LHCN-M2 (cell line): ENCODE measurements at regions not wholly inside any gene's neighbourhood (a gene's known extent, or its start where the extent isn't known, plus 50 kb on each side); places are given as distances from the start of the nearest gene placed in this dataset.

Source experiments
- DNase-seq: peaks from one replicate; pipeline ENCODE4 v3.0.0-alpha.2; 2012; ENCODE audit warnings: low read depth

DNA sequence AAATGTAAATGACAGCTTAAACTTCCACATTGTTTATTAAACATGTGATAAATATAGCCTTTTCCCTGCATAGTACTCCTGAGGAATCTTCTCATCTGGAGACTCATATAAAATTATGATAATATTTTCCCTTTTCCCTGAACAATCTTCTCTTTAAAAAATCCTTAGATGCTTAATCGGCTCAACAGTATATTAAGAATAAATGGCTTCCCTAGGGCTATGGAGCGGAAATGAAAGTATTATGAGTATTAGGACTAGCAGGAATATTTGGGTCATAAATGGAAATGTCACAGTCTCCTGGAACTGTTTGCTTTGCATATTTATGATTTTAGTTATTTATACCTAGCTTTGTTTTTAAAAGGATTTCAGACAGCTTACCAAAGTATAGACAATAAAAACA, 200.7 kb upstream of the PDE5A start:
- no peak for DNase-seq

DNA sequence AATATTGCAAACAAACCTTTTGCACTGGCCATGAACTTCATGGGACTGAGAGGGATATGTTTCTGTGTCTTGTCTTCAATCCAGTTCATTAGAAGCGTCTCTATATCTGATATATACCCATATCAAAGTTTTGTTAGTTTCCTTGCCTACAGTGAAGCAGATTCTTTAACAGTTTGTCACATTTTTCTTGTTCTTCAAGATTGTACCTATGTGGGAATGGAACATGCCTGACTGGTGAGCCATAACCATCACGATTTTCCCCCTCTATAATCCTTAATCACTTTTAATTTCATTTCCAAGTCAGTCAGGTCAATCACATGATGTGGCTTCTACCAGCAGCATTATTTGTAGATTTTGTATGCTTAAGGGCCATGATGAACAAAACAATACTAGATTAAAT, 197.1 kb upstream of the PDE5A start:
- DNase-seq = no peak

DNA sequence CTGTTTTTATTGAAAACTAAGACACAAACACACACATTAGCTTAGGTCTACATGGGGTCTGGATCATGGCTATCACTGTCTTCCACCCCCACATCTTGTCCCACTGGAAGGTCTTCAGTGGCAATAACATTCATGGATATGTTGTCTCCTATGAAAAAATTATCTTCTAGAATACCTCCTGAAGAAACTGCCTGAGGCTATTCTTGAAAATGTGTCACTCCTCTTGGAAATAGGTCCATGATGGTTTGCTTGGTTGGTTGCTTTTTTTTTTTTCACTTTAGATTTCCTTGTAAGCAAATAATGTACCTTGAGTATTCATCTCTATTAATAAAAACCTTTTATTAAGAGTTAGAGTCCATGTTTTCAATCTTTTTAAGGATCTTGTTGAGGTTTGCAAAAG, 195.3 kb upstream of the PDE5A start:
- DNase-seq = no peak

GRCh38 chr4:119823045-119823444, 194.4 kb upstream of the PDE5A start:
- no peak for DNase-seq

DNA sequence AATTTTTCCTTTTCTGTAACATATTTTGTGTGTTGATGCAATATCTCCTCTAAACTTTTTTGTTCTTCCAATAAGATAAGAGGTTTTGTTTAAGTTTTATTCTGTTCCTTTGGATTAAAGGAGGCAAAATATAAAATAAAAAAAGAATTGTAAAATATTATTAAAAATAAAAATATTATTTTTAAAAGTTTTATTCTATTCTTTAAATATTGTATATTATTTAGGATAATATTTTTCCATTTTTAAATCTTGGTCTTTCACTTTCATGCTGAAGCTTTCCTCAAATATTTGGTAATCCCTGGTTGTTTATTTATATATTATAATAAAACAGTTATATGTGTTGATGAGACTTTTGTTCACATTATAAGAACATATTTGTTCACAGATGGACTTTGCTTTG, 187.9 kb upstream of the PDE5A start:
- DNase-seq = no peak

- DNase-seq = no peak
Measured at GRCh38 chr4:119810001-119810400, 181.4 kb upstream of the PDE5A start.

- DNase-seq = no peak
Measured at GRCh38 chr4:119804404-119804803, 175.8 kb upstream of the PDE5A start.

DNA sequence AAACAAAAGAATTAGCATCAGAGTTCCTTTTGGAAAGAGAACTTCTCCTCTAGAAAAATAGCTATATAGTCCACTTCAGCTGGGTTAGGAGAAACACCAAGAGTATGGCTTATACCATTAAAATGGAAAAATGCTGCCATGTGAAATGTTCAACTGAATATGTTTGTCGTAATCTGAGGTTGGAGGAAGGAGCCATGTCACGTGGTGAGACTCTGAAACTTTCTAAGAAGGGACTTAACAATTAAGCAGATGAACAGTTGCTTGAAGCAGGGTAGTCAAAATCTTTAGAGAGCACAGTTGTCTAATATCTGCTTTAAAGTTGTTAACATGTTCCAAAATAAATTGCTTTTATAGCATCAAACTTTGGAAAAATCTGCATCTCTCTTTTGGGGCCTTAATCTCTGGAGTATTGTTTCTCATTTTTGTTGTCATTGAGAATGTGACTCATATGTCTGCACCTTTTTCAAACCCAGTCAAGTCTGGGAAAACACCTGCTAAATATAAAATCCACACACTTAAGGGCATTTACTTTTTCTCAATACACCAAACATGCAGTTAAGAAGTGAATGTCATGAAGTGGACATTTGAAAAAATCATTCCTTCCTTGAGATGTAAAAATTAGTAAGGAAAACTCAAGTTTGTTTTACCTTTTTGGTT, 168.8 kb upstream of the PDE5A start:
- DNase-seq = no peak

DNA sequence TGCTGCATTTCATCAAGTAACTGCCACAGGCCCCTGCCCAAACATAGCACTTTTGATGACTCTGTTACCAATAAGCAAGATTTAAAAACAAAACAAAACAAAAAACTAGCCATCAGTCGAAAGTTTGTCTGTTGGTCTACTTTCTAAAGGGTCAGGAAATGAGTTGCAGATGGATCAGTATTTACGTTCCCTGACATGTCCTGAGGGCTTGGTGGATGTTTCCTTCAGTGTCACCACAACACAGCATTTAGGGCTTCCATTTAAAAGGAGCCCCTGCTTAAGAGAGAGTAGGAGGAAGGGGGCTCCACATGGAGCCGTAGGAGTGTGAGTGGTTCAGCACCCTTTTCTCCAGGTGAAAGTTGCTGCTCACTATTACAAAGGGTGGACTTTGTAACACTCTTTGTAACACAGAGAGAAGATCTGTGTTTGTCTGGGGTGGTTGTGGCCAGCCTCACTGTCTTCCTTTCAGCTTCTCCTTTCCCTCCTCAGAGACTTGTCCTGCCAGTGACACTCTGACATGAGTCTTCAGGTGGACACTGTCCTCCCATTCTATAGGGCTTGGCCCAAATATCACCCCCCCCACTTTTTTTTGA, 167.5 kb upstream of the PDE5A start:
- no peak for DNase-seq

GRCh38 chr4:119794681-119795080, 166.1 kb upstream of the PDE5A start:
- DNase-seq = no peak

DNA sequence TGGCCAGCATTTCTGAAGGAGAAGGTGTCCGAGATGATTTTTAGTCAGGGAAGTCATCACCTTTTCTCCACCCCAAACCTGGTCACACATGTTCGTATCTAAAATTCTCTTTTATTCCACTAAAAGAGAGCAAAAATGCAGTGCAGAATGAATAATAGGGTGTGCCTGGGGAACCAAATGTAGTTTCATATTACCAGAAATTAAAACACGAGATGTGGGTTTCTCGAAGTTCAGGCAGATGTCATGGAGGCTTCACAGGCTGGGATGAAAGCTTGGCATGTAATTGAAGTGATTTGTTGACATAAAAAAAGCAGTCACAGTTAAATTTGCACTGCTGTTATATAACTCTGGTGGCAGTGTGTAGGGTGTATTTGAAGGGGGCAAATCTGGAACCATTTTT, 165.5 kb upstream of the PDE5A start:
- no peak for DNase-seq

DNA sequence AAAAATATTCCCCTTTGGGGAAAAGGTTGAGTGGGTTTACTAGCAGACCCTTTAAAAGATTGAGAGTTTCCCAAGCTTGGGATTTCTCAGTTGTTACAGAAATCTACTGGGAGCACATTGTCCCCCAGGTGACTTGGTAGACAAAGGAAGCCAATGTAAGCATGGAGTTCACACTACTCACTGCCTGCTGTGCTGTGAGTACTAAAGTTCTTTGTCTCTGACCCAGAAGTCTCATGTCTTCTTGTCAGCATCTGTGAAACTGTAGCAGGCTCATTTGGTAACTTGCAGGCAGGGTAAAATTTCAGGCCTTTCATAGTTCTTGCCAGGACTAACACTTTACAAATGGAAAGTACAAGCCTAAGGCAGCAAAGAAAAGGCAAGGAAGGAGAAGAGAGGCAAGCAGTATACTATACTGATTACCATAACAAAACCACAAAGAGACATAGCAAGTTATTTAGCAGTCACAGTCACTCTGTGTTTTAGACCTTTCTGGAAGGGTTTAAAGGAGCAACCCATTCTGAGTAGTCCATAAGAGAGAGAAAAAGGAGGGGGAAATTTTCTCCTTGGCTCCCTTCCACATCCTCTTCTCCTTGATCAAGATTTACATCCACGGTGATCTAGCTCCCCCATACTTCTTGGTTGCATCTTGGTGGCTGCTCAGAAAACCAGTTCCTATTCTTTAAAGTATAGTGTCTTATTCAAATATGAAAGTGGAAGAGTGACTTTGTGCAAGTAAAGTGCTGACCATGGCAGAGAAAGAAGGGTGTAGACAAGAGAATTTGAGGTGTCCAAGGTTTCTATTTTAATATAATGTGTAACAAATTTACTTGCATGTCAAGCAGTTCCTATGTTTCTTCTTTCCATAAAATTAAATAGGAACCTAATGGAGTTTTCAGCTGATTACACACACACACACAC, 160.0 kb upstream of the PDE5A start:
- DNase-seq = no peak

GRCh38 chr4:119785963-119786362, 157.4 kb upstream of the PDE5A start:
- peak; percentile 5 for DNase-seq

DNA sequence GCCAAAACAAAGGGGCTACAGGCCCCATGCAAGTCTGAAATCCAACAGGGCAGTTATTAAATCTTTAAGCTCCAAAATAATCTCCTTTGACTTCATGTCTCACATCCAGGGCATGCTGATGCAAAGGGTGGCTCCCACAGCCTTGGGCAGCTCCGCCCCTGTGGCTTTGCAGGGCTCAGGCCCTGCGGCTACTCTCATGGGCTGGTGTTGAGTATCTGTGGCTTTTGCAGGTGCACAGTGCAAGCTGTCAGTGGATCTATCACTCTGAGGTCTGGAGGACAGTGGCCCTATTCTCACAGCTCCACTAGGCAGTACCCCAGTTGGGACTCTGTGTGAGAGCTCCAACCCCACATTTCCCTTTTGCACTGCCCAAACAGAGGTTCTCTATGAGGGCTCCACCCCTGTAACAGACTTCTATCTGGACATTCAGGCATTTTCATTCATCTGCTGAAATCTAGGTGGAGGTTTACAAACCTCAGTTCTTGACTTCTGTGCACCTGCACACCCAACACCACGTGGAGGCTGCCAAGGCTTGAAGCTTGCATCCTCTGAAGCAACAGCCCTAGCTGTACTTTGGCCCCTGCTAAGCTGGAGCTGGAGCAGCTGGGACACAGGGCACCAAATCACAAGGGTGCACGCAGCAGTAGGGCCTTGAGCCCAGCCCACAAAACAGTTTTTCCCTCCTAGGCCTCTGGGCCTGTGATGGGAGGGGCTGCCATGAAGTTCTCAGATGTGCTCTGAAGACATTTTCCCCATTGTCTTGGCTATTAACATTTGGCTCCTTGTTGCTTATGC, 154.8 kb upstream of the PDE5A start:
- no peak for DNase-seq

- no peak for DNase-seq
Measured at GRCh38 chr4:119781044-119781443, 152.4 kb upstream of the PDE5A start.

- DNase-seq = no peak
Measured at GRCh38 chr4:119774840-119775239, 146.2 kb upstream of the PDE5A start.

DNA sequence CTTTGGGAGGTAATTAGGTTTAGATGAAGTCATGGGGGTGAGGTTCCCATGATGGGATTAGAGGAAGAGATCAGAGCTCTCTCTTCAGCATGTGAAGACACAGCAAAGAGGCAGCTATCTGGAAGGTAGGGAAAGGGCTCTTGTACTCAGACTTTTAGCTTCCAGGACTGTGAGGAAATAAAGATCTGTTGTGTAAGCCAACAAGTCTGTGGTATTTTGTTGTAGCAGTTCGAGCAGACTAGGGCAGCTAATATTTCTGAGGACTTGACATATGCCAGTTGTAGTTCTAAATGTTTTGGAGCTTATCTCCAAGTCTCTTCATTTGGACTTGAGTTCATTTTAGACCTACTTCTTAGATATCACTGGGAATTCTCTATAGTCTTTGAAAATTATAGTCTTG, 137.3 kb upstream of the PDE5A start:
- DNase-seq = no peak

DNA sequence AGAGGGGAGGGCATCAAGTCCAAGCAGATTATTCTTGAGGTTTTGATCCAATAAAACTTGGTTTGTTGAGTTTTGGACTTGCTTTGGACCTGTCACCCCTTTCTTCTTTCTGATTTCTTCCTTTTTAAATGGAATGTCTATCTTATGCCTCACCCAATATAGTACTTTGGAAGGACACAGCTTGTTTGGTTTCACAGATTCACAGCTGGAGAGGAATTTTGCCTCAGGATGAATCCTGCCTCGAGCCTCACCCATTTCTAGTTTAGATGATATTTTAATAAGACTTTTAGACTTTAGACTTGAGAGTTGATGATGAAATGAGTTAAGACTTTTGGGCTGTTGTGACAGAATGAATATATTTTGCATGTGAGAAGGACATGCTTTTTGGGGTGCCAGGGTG, 136.9 kb upstream of the PDE5A start:
- no peak for DNase-seq

GRCh38 chr4:119763386-119763785, 134.8 kb upstream of the PDE5A start:
- no peak for DNase-seq

DNA sequence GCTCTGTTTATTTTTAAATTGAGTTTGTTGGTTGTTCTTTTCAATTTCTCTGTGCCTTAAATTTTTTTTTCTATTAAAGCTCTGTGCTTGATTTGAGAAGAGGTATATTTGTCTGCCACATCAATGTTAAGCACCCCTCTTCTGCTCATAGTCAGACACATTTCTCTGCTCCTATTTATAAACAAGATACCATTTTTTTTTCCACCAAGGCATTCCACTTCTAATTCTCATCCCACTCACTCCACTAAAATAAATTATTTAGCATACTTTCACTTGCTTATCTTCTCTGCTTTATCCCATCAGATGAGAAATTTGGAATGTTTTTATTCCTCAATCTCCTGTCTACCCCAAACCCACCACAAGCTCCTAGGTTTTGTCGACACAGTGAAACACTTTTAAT, 127.0 kb upstream of the PDE5A start:
- no peak for DNase-seq

DNA sequence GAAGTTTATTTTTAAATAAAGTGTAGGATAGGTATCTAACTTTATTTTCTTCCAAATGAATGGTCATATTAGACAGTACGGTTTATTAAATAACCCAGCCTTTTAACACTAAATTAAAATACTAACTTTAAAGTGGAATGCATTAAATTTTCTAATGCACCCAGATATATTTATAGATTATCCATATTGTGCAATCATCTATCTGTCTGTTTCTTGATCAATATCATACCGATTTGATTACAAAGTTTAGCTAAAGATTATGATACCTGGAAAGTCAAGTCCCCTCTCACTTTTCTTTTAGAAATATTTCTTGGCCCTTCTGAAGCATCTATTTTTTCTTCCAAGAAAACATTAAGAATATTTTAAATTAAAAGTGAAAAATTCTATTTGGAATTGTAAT, 124.3 kb upstream of the PDE5A start:
- DNase-seq = no peak

DNA sequence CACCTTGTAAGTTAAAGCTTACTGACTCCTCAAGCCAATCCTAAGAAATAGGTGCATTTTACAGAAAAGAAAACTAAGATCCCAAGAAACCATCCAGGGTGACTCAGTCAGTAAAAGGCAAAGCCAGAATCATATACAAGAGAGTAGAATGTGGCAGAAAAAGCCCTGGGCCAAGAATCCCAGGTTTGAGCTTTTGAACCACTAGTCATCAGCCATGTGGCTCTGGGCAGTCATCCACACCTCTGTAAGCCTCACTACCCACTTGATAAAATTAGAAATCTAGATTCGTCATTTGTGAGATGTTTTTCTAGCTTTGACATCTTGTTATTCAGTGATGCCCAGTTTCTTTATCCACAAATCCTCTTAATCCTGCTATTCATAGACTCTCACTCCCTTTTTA, 122.2 kb upstream of the PDE5A start:
- peak; percentile 33 for DNase-seq
